Kasumi-1 (cell line): ENCODE measurements at regions not wholly inside any gene's neighbourhood (a gene's known extent, or its start where the extent isn't known, plus 50 kb on each side); places are given as distances from the start of the nearest gene placed in this dataset.
"Not testable (repeated sequence)": the region's sequence is repeated elsewhere in the genome, so short reads cannot be mapped to it uniquely, and the experiment has no call there.

Source experiments
- DNase-seq, 2 experiments: peaks; one replicate each; lab custom pipeline; 2025; lab: John Stamatoyannopoulos, UW

DNA sequence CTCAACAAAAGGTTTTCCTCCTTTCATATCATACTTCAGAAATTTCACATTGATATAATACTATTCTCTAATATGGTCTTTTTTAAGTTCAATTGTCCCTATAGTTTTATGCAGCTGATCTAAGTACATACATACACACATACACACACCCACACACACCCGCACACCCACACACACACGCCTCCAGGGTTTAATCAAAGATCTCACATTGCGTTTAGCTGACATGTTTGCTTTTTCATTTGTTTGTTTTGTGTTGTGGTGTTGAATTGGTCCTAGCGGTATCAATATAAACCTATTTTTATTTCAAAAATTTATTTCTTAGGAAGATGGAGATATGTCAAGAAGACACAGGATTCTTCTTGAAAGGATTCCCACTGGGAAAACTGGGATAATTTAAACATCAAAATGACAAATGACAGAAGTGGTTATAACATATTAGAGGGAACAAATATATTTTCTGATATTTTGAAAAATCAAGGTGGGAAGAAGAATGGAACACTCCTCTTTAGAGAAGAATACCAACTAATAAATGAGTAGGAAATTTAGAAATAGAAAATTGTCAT is 434.9 kb upstream of the SLC30A5 start:
- DNase-seq, result no peak

DNA sequence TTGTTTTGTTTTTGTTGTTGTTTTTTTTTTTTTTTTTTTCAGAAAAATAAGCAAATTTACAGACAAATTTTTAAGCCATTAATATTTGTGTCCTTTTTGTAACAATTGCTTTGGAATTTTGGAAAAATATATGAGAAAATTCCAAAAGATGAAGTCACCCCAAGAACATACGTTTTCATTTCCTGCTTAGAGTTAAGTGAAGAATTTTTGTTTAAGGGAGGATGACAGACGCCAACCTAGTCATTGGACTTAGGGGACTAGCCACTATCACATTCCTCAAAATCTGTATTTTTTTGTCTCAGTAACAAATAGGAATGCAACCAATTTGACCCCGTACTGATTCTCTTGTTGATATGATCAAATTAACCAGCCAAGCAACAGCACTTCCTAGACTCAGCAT is 433.9 kb upstream of the SLC30A5 start:
- no peak for DNase-seq

DNA sequence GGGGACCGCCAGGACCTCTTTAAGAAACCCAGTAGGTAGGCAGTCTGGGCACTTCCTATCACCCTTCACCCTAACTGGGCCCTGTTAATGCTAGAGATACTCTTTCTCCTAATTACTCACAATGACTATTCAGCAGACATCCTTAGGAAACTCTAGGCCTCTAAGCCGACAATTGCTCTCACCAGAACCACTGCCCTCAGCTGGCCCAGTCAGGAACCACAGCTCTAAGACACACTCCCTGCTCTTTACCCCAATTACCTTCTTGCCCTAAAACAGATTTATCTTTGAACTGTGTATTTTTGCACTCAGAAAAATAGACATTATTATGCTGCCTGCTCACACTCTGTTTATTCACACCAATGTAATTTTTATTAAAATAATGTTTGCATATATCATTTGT is 432.6 kb upstream of the SLC30A5 start:
- peak; percentile 36 to 37 for DNase-seq

DNA sequence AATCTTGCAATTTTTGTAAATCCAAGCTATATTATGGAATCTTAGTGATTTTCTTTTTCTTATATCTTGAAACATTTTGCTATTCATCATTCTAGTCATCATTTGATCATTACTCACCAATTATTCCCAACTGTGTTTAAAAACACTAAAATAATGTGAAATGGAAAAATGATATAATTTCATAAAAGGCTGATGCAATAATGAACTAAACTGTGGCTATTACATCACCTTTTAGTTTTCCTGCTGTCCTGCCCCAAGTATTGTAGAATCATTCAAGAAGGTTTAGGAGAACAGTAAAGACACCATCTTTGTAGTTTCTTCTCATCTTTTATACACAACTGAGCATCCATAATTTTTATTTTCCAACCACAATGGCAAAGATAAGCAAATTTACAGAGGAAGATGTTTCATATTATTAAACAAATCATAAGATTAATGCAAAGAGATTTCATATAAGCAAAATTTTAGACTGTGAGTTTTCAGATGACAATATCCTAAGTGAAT is 431.0 kb upstream of the SLC30A5 start:
- DNase-seq, result no peak

- DNase-seq, result no peak
These were observed 423.8 kb upstream of the SLC30A5 start for GRCh38 chr5:68669864-68670575.

DNA sequence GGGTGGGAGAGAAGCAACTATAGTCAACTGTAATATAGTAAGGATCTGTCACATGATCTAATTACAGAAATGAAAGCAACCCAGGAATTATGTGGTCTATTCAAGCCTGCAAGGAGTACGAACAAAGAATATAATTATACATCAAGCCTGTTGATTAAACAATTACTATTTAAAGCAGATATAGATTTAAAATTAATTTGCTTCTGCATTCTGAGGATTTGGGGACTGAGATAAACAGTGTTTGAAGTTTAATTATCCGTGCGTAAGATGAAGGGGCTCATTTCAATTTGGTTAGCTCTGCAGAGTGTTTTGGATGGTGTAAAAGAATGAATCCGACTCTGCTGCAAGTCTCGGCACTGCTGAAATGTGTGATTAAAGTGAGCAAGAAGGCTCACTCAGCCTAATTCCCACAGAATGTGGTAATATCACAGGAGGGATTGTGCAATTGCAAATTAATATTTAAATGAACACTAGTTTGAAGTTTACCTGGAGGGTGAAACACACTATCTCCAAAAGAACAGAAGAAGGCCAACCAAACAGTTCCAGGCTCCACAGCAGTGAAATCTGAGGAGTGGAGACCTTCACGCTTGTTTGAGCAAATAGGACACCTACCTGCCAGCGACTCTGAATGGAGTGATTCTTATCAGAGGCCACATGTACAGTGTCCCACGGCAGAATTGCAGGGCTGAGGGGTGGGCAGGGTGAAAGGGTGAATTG is 420.6 kb upstream of the SLC30A5 start:
- DNase-seq, result no peak

GRCh38 chr5:68673823-68674180 is 420.0 kb upstream of the SLC30A5 start:
- DNase-seq, result no peak

- peak; percentile 33 to 55 for DNase-seq
These were observed 414.8 kb upstream of the SLC30A5 start for GRCh38 chr5:68679041-68679440.

DNA sequence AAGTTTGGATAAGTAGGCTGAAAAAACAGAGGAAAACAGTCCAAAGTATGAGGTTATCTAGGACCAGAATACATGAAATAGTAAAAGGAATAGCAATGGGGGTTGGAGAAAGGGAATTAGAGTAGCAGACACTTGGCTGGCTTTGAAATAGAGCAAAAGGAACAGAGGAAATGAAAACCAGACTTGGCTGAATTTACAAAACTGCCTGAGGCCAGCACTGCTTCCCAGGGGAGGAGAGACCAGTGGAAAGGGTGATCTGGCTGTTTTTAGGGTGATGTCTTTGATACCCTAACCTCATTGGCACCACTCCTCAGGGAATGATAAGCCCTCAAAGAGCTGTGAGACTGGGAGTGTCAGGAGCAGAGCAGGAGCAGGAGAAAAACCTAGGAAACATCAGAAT is 413.4 kb upstream of the SLC30A5 start:
- no peak for DNase-seq

DNA sequence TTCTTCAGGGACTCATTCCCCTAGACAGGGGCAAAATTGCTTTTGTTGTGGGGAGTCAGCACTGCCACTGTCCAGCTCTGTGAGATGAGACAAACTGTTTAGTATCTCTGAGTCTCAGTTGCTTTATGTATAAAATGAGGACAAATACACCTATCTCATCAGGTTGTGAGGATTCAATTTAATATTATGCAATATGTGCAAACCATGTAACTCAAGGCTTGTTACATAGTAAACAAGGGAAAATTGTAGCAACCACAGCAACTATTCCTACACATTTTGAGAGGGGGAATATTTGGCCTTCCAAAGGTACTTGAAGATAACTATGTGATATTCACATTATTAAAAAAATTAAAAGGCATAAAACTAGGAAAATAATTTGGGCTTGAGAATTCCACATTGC is 411.9 kb upstream of the SLC30A5 start:
- DNase-seq, result no peak

DNA sequence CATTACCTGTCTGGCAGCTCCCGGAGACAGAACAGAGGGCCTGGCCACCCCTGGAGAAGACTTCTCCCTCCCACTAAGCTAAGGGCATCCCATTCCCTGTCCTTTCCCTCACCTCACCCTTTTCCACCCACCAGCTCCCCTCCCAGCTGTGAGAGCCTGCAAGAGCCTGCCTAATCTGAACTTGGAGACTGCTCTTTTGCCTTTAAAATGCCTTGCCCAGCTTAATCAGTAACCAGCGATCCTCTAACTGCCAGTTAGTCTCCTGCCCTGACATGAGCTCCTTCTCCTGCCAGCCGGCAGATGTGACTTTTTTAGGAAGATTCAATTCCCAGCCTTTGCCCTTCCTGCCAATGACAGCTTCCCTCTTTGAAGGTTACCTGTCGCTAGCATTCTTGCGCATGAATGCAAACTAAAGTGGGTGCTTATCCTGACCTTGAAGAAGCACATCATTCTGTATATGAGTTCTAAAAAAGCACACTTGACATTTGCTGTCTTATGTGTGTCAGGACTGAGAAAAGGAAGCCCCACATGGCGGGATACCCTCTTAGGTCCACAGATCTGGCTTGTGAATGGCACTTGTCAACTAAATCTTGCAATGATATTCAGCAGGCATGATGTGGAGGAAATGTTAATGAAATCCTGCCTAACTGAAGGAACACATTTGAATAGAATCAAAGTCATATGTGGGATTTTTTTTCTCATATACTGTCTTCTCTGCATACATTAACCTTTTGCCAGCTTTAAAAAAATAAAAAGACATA is 411.2 kb upstream of the SLC30A5 start:
- DNase-seq, result no peak

DNA sequence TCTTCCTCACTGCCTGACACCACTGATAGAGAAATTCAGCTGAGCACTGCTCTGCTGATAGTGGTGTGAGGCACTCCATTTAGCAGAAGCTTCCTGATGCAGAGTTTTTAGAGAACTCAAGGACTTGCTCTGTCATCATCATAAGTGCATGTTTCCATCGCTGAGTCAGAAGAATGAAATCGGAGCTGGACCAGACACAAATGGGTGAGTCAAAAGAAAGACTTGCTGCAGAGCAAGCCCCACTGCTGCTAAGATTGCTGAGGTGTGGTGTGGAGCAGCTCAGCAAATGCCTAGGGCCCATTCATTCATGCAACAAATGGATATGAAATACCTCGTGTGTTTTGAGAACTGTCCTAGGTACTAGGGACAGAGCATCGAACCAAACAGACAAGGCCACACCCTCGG is 410.2 kb upstream of the SLC30A5 start:
- no peak for DNase-seq

DNA sequence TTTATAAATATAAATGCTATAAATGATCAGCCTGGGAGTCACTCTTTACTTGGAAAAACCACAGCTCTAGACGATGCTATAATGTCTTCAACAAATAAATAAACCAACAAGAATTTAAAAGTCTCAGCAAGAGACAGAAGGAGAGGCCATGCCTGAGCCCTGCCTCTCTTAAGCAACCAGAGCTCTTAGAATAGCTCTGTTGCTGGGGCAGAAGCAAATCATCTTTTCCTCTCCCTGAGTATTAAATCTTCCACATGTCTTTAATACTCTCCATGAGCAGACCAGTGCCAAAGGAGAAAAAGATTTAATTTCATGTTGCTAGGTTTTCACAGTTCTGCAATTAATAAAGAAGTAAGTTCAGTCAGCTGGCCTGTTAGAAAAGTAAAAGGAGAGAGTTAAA is 408.0 kb upstream of the SLC30A5 start:
- no peak for DNase-seq

- peak in 1 of 2 experiments; percentile 5 for DNase-seq
These were observed 405.3 kb upstream of the SLC30A5 start for GRCh38 chr5:68688547-68688946.

- DNase-seq, result no peak
These were observed 404.8 kb upstream of the SLC30A5 start for GRCh38 chr5:68689010-68689409.

GRCh38 chr5:68691874-68692273 is 401.9 kb upstream of the SLC30A5 start:
- not testable (repeated sequence) for DNase-seq

- no peak for DNase-seq
These were observed 395.5 kb upstream of the SLC30A5 start for GRCh38 chr5:68698025-68698940.

DNA sequence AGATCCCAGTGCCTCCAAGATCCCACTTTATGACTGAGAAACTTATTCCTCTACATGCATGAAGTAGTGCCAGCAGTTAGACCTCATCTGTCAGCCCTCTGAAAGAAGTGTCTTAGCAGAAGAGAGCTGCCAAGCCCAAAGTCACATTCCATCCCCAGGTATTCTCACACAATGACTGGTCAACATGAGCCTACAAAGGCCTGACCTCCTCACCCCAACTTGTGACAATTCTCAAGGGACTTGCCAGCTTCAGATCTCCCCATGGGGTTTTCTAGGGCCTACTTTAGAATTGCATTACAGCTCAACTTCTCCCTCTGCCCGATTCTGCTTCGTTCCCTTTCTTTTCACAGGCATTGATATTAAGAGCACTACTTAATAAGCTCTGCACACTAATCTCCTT is 393.8 kb upstream of the SLC30A5 start:
- no peak for DNase-seq

- DNase-seq, result no peak
These were observed 386.2 kb upstream of the SLC30A5 start for GRCh38 chr5:68707575-68707974.

DNA sequence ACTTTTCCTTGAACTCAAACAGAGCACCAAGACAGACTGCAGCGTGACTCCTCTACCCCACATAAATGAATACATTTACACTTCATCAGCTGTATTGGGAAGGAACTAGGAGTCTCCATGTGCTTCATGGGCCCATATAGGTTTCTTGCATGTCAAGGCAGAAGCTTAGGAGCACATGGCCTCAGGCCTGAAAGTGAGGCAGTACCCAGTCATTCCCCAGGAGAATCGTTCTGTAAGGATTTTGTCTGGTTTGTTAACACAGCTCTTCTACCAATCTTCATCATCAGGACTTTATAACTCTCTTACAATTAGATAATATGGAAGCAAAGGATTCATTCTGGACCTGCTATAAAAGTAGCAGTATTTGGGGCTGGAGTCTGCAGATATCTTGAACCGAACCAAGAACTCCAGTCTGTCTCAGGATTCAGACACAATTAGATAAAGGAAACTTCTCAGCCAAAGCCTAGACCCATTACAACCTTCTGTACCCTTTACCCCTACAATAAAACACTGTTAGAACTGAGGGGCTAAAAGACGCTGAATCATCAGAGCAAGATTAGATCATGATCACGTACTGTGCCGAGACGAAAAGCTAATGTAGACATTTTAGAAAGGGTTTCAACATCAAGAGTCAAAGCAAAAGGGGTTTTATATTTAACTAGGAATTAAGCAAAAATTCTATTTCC is 385.5 kb upstream of the SLC30A5 start:
- no peak for DNase-seq

DNA sequence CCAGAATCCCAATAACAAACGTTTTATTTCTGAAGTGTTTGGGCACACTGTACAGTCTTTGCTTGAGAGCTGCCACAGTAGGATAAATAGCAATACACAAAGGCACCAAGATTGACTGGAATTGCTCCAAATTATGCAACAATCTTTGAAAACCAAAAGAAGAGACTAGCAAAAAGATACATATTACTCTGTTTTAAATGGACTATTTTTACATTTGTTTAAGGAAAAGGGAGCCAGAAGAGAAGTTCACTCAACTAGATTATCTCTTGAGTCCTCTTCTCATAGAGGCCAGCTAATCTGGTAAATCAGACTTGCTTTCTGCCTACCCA is 385.0 kb upstream of the SLC30A5 start:
- no peak for DNase-seq
